Hepatocyte (in vitro differentiated cells): ENCODE measurements at regions not wholly inside any gene's neighbourhood (a gene's known extent, or its start where the extent isn't known, plus 50 kb on each side); places are given as distances from the start of the nearest gene placed in this dataset.
"Not testable (repeated sequence)": the region's sequence is repeated elsewhere in the genome, so short reads cannot be mapped to it uniquely, and the experiment has no call there.

ENCODE experiments used
- DNase-seq: peaks from one replicate; pipeline ENCODE4 v3.0.0-alpha.2; 2016; ENCODE audit warnings: low spot score
- H2AFZ ChIP-seq: fragments of 200-600 bp; sonication (generic); 2 replicates; pipeline ENCODE4 v1.6.0; 2016; ENCODE audit warnings: antibody characterized with exemption, mild to moderate bottlenecking
- H3K27ac ChIP-seq: fragments of 200-600 bp; sonication (generic); 2 replicates; pipeline ENCODE4 v1.5.1; 2016; ENCODE audit warnings: mild to moderate bottlenecking
- H3K27me3 ChIP-seq: fragments of 200-600 bp; sonication (generic); 2 replicates; pipeline ENCODE4 v1.6.1; 2016
- H3K36me3 ChIP-seq: fragments of 200-600 bp; sonication (generic); replicated peaks from 2 replicates; pipeline ENCODE4 v1.5.1; 2016; ENCODE audit warnings: low read depth; ENCODE audit not compliant: insufficient read depth
- H3K4me1 ChIP-seq: fragments of 200-600 bp; sonication (generic); 2 replicates; pipeline ENCODE4 v1.5.1; 2016; ENCODE audit warnings: mild to moderate bottlenecking, moderate library complexity; ENCODE audit not compliant: insufficient read depth
- H3K4me2 ChIP-seq: fragments of 200-600 bp; sonication (generic); 2 replicates; pipeline ENCODE4 v1.6.0; 2016
- H3K4me3 ChIP-seq: fragments of 200-600 bp; sonication (generic); 2 replicates; pipeline ENCODE4 v1.5.1; 2016; ENCODE audit warnings: mild to moderate bottlenecking
- H3K79me2 ChIP-seq: fragments of 200-600 bp; sonication (generic); 2 replicates; pipeline ENCODE4 v1.6.0; 2017; ENCODE audit warnings: mild to moderate bottlenecking
- H3K9me2 ChIP-seq: fragments of 200-600 bp; sonication (generic); replicated peaks from 2 replicates; pipeline ENCODE4 v1.6.0; 2017; ENCODE audit warnings: mild to moderate bottlenecking; ENCODE audit not compliant: insufficient read depth
- H3K9me3 ChIP-seq: fragments of 200-600 bp; sonication (generic); 2 replicates; pipeline ENCODE4 v1.5.1; 2016; ENCODE audit warnings: low read depth, mild to moderate bottlenecking
- H4K20me1 ChIP-seq: fragments of 200-600 bp; sonication (generic); 2 replicates; pipeline ENCODE4 v1.6.0; 2016; ENCODE audit warnings: mild to moderate bottlenecking; ENCODE audit not compliant: insufficient read depth, poor library complexity, severe bottlenecking
- CTCF ChIP-seq: fragments of 200-600 bp; sonication (generic); IDR thresholded peaks from 2 replicates; pipeline ENCODE4 v1.5.1; 2016; ENCODE audit warnings: antibody characterized with exemption, mild to moderate bottlenecking; ENCODE audit not compliant: poor library complexity
- EZH2 ChIP-seq: fragments of 200-600 bp; sonication (generic); IDR thresholded peaks from 2 replicates; pipeline ENCODE4 v1.6.1; 2016; ENCODE audit warnings: antibody characterized with exemption, mild to moderate bottlenecking, borderline replicate concordance
- EZH2phosphoT487 ChIP-seq: fragments of 200-600 bp; sonication (generic); IDR thresholded peaks from one replicate; pipeline ENCODE4 v1.6.1; 2018; ENCODE audit warnings: antibody characterized with exemption, mild to moderate bottlenecking, low read depth, moderate library complexity; ENCODE audit not compliant: unreplicated experiment, severe bottlenecking
- WGBS: methylation state at CpG from one replicate; pipeline ENCODE4 v1.1.6; 2016; ENCODE audit warnings: low lambda C conversion rate; ENCODE audit errors: missing lambda C conversion rate; 5-methylcytosine and 5-hydroxymethylcytosine counted together

GRCh38 chr7:82668676-82669075, 225.1 kb upstream of the CACNA2D1 start:
- no peak for DNase-seq
- H3K4me1 ChIP-seq, result no peaks in the 10 kb centered on the region
- H3K27ac ChIP-seq, result no peak overlapping the region
- H4K20me1 ChIP-seq, result no peaks in the 10 kb centered on the region
- H3K9me3 ChIP-seq, result no peaks in the 10 kb centered on the region
- TF ChIP-seq CTCF (no peak), EZH2phosphoT487 (no peak)
- H3K27me3 ChIP-seq, result no peaks in the 10 kb centered on the region
- WGBS, result 46% methylated on average over 2 of the region's 2 CpGs
- no peaks in the 10 kb centered on the region for H3K9me2 ChIP-seq
- H3K4me3 ChIP-seq, result no peak overlapping the region
- no peaks in the 10 kb centered on the region for H3K79me2 ChIP-seq
- H3K4me2 ChIP-seq, result no peak overlapping the region
- H3K36me3 ChIP-seq, result no peaks in the 10 kb centered on the region
- H2AFZ ChIP-seq, result no peak overlapping the region

- Histone ChIP-seq H3K36me3 (no peaks in the 10 kb centered on the region), H3K27ac (no peak overlapping the region), H4K20me1 (no peaks in the 10 kb centered on the region), H3K4me1 (no peaks in the 10 kb centered on the region), H3K27me3 (no peaks in the 10 kb centered on the region), H3K9me3 (no peaks in the 10 kb centered on the region), H2AFZ (no peak overlapping the region), H3K79me2 (no peaks in the 10 kb centered on the region), H3K4me3 (no peak overlapping the region), H3K9me2 (no peaks in the 10 kb centered on the region), H3K4me2 (no peak overlapping the region)
- no peak for TF ChIP-seq CTCF
- no peak for TF ChIP-seq EZH2
- TF ChIP-seq EZH2phosphoT487, result no peak
- DNase-seq, result no peak
- WGBS, result 77% methylated on average over 5 of the region's 5 CpGs
Measured at GRCh38 chr7:82665966-82666507, 222.5 kb upstream of the CACNA2D1 start.

GRCh38 chr7:82655965-82656364, 212.4 kb upstream of the CACNA2D1 start:
- no peaks in the 10 kb centered on the region for H3K36me3 ChIP-seq
- no peak for DNase-seq
- no peaks in the 10 kb centered on the region for H3K9me2 ChIP-seq
- no peaks in the 10 kb centered on the region for H3K9me3 ChIP-seq
- no peaks in the 10 kb centered on the region for H4K20me1 ChIP-seq
- no peaks in the 10 kb centered on the region for H3K79me2 ChIP-seq
- 83% methylated on average over 1 of the region's 1 CpG for WGBS
- no peaks in the 10 kb centered on the region for H3K4me1 ChIP-seq
- no peak overlapping the region for H2AFZ ChIP-seq
- no peak overlapping the region for H3K27ac ChIP-seq
- H3K27me3 ChIP-seq, result no peaks in the 10 kb centered on the region
- no peak overlapping the region for H3K4me3 ChIP-seq
- no peak overlapping the region for H3K4me2 ChIP-seq
- TF ChIP-seq EZH2 (no peak), CTCF (no peak), EZH2phosphoT487 (no peak)

GRCh38 chr7:82650095-82650494, 206.5 kb upstream of the CACNA2D1 start:
- WGBS, result 91% methylated on average over 10 of the region's 10 CpGs
- not testable (repeated sequence) for H3K4me2 ChIP-seq, H3K27me3 ChIP-seq, DNase-seq, H3K4me1 ChIP-seq, H3K9me3 ChIP-seq, H3K4me3 ChIP-seq, H4K20me1 ChIP-seq, H3K27ac ChIP-seq, H3K9me2 ChIP-seq, H2AFZ ChIP-seq, H3K36me3 ChIP-seq, H3K79me2 ChIP-seq
